Activated T-cell treated with anti-CD3 and anti-CD28 coated beads, Interleukin-2, amount 50 U/mL, for 72 hours (primary cell): ENCODE measurements at regions not wholly inside any gene's neighbourhood (a gene's known extent, or its start where the extent isn't known, plus 50 kb on each side); places are given as distances from the start of the nearest gene placed in this dataset.

Experiments used
- ATAC-seq, 2 donors: fragments of 150-1000 bp; cut with Tn5 transposase; replicated peaks in 1 of 2; 2 replicates each; pipeline ENCODE4 v1.10.0; 2021; ENCODE audit warnings: moderate library complexity in 2 of 2, mild to moderate bottlenecking in 1 of 2
- DNase-seq, 2 donors: peaks; one replicate each; pipeline ENCODE4 v3.0.0; 2021 to 2022; ENCODE audit warnings: mixed read lengths in 1 of 2
- H3K27ac Mint-ChIP-seq: one replicate; pipeline ENCODE4 v1.8.0; 2022; ENCODE audit warnings: mild to moderate bottlenecking, moderate library complexity, mixed read lengths
- H3K27me3 Mint-ChIP-seq: one replicate; pipeline ENCODE4 v1.8.0; 2022; ENCODE audit warnings: low read depth, mixed read lengths
- H3K36me3 Mint-ChIP-seq, 2 donors: one replicate each; pipeline ENCODE4 v1.8.0; 2022; ENCODE audit warnings: mixed read lengths in 2 of 2, mild to moderate bottlenecking in 1 of 2; ENCODE audit not compliant: insufficient read depth in 2 of 2
- H3K4me1 Mint-ChIP-seq: one replicate; pipeline ENCODE4 v1.8.0; 2022; ENCODE audit warnings: low read depth, mixed read lengths
- H3K4me3 Mint-ChIP-seq, 2 donors: one replicate each; pipeline ENCODE4 v1.8.0; 2022; ENCODE audit warnings: mild to moderate bottlenecking in 2 of 2, mixed read lengths in 2 of 2, moderate library complexity in 2 of 2
- H3K9me3 Mint-ChIP-seq, 2 donors: one replicate each; pipeline ENCODE4 v1.8.0; 2022; ENCODE audit warnings: mixed read lengths in 2 of 2

DNA sequence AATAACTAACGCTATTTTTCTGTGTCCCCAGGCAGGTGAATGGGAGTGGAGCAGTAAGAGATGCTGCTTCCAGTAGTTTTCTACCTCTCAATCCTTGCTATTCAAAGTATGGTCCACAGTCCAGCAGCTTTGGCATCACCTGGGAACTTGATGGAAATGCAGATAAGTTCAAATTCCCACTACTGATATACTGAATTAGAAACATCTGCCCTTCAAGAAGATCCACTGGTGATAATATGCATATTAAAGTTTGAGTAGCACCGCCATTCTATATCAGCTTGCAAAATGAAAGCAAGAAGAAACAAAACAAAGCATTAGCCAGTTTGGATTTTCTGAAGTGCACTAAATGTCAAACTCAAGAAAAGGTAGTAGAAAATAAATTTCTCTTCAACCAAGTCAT, 906.2 kb upstream of the PCDH20 start:
- Mint-ChIP-seq H3K36me3 (no peaks in the 10 kb centered on the region), H3K4me3 (no peak overlapping the region), H3K27me3 (no peaks in the 10 kb centered on the region), H3K27ac (no peak overlapping the region), H3K9me3 (no peaks in the 10 kb centered on the region), H3K4me1 (no peaks in the 10 kb centered on the region)
- ATAC-seq (no peak), DNase-seq (no peak)

DNA sequence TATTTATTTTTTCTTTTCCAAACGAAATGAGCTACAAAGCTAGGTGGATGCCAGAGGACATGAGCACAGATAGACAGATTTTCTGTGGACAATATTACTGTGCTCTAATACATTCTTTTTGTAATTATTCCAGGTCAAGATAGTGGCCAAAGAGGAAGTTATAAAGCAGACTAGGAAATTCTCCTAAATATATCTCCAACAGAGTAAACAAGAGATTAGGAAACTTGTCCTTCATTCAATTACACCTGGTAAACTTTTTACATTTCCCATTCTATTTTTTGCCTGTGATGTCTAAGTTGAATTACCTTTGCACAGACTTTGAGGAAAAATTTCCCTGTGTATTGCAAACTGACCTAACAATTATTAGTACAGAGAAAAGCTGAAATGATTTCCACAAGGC, 905.5 kb upstream of the PCDH20 start:
- no peaks in the 10 kb centered on the region for H3K4me1 Mint-ChIP-seq
- H3K4me3 Mint-ChIP-seq, result no peak overlapping the region
- ATAC-seq (no peak), DNase-seq (no peak)
- H3K27me3 Mint-ChIP-seq, result no peaks in the 10 kb centered on the region
- no peak overlapping the region for H3K27ac Mint-ChIP-seq
- no peaks in the 10 kb centered on the region for H3K36me3 Mint-ChIP-seq
- no peaks in the 10 kb centered on the region for H3K9me3 Mint-ChIP-seq

DNA sequence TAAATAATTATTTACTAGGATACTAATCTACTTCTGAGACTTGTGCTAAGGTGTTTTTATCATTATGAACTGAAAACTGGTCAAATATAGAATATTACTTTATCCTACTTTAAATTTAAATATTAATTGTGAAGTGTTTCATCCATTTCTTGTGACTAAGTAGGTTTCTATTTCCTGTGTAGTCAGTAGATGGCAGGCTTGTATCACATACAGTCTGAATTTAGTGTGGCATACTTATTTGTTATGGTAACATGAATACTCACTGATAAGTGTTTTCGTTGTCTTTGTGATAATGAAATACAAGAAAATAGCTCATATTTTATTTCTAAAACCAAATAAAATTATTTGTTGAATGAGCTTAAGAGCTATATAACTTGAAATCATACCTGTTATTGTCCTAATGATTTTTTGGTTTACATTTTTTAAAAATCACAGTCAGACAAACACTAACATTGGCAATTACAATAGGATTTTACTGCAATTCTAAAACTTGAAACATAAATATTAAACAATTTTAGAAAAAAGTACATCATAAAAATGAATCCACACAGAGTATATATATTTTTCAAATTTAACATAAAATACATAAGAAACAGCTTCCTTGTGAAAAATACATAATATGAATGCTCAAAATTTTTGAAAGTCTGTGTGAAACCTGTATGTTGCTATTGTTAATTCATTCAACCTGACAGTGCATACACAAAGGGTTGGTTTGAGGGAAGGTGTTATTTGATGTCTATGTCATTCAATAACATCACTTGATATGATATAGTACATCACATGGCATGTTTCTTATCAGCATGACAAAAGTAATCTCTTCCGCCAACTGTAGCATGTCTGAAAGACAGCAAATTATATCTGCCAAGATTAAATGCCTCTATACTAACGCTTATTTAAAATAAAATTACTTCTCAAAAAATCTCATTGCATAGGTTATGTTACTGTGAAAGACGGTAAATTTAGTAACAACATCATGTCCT, 904.8 kb upstream of the PCDH20 start:
- H3K27me3 Mint-ChIP-seq, result no peaks in the 10 kb centered on the region
- H3K4me3 Mint-ChIP-seq, result no peak overlapping the region
- H3K9me3 Mint-ChIP-seq, result no peaks in the 10 kb centered on the region
- DNase-seq (no peak), ATAC-seq (no peak)
- H3K27ac Mint-ChIP-seq, result no peak overlapping the region
- H3K36me3 Mint-ChIP-seq, result no peaks in the 10 kb centered on the region
- H3K4me1 Mint-ChIP-seq, result no peaks in the 10 kb centered on the region

DNA sequence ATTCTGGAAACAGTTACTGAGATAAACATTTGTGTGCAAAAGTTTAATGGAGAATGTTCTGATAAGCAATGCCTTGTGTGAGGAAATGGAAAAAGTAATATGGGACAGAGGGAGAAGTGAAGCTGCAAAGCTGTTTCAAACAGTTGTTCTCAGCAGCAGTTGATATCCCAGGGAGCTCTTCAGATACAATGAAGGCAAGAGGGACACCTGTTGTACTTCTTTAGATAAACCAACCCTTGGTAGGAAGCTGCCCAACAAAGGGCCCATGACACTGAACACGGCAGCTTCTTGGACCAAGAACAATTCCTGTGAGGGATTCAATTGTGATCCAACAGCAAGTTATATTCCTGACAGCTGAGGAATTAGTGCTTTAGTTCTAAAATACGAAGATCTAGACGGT, 894.3 kb upstream of the PCDH20 start:
- H3K27me3 Mint-ChIP-seq, result no peaks in the 10 kb centered on the region
- no peaks in the 10 kb centered on the region for H3K4me1 Mint-ChIP-seq
- ATAC-seq, result no peak
- peaks cover 4% of the 10 kb centered on the region in 2 donors for H3K9me3 Mint-ChIP-seq
- DNase-seq, result no peak
- H3K36me3 Mint-ChIP-seq, result peaks cover 0 to 2% of the 10 kb centered on the region in 2 donors
- no peak overlapping the region for H3K27ac Mint-ChIP-seq
- H3K4me3 Mint-ChIP-seq, result no peak overlapping the region

DNA sequence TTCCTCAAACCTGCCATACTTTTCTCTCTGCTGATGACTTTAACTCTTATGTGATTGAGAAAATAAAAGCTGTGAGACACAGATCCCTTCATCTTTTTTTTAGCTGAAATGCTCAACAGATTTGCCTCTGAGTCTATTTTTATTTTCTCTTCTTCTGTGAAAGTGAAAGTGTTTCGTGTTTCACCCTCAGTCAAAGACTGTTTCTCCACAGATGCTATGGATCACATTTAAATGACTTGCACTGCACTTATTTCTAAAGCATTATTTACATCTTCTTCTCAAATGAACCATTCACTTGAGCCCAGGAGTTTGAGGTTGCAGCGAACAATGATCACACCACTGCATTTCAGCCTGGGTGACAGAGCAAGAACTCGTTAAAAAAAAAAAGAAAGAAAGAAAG, 890.1 kb upstream of the PCDH20 start:
- Mint-ChIP-seq H3K9me3 (peaks cover 2 to 3% of the 10 kb centered on the region in 2 donors), H3K27me3 (no peaks in the 10 kb centered on the region), H3K4me1 (no peaks in the 10 kb centered on the region), H3K27ac (no peak overlapping the region), H3K4me3 (no peak overlapping the region), H3K36me3 (no peaks in the 10 kb centered on the region)
- DNase-seq (no peak), ATAC-seq (no peak)

DNA sequence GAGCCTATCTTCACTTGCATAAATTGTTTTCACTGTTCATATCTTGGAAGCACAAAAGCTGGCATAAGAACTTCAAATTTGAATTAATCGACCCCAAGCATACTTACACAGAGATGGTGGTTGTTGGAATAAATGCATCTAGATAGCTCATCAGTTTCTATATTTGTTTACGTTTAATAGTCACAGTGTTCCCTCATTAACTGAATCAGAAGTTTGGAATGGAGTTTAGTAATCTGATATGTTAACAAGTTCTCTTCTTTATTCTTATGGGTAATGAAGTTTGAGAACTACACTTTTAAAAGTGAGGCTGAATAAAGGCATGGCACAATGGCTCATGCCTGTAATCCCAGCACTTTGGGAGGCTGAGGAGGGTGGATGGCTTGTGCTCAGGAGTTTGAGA, 886.7 kb upstream of the PCDH20 start:
- DNase-seq (no peak), ATAC-seq (no peak)
- Mint-ChIP-seq H3K36me3 (no peaks in the 10 kb centered on the region), H3K9me3 (peaks cover 2 to 3% of the 10 kb centered on the region in 2 donors), H3K4me3 (no peak overlapping the region), H3K27ac (no peak overlapping the region), H3K27me3 (no peaks in the 10 kb centered on the region), H3K4me1 (no peaks in the 10 kb centered on the region)

DNA sequence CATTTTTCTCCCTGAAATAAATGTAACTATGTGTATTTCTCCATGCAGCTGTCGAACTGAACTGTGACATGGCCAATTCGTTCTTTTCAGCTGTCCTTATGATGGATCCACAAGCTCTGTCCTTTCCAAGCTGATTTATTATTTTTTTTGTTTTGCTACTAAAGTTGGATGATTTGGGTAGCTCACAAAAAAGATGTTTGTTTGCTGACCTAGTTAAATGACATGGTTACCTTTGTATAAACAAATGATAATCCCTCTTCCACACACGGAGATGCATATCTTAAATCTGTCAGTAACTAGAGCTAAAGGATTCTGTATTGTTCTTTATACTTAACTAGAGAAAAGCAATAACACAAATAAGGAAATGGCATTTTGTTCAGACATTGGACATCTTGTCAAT, 884.3 kb upstream of the PCDH20 start:
- Mint-ChIP-seq H3K9me3 (no peaks in the 10 kb centered on the region), H3K27ac (no peak overlapping the region), H3K36me3 (no peaks in the 10 kb centered on the region), H3K4me1 (no peaks in the 10 kb centered on the region), H3K27me3 (no peaks in the 10 kb centered on the region), H3K4me3 (no peak overlapping the region)
- ATAC-seq, result no peak
- DNase-seq, result no peak

DNA sequence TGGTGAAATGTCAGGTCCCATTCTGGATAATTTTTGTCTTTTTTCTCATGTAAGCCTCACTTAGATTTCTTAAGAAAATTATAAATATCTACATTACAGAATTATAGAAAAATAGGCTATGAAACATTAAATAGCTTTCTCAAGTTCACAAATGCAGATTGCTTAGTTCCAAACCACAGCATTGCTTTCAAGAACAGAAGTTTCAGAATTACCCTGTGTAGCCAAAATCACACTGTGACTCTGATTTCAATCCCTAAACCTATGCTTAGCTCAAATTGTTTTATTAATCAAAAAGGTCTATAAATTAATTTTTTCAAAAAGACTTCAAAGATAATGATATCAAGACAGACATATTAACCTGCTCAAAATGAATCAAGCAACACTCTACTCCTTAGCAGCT, 881.2 kb upstream of the PCDH20 start:
- DNase-seq (no peak), ATAC-seq (no peak)
- H3K27ac Mint-ChIP-seq, result no peak overlapping the region
- no peaks in the 10 kb centered on the region for H3K36me3 Mint-ChIP-seq
- no peak overlapping the region for H3K4me3 Mint-ChIP-seq
- peaks cover 2% of the 10 kb centered on the region in 2 donors for H3K9me3 Mint-ChIP-seq
- no peaks in the 10 kb centered on the region for H3K27me3 Mint-ChIP-seq
- H3K4me1 Mint-ChIP-seq, result no peaks in the 10 kb centered on the region

DNA sequence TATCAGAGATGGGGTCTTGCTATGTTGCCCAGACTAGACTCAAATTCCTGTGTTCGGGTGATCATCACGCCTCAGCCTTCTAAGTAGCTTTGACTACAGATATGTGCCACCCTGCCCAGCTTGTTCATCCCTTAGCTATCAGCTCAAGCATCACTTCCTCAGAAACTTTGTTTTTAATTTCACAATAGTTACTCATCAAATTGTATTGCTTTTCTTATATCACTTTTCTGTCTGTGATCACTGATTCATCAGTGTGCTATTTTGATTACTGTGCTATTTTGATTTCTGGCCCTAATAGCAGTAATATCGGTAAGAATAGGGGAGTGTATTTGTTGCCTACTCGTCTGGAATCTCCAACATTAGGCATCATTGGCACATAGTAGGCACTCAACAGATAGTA, 878.6 kb upstream of the PCDH20 start:
- peaks cover 5 to 6% of the 10 kb centered on the region in 2 donors for H3K9me3 Mint-ChIP-seq
- no peak overlapping the region for H3K27ac Mint-ChIP-seq
- no peaks in the 10 kb centered on the region for H3K4me1 Mint-ChIP-seq
- no peak for DNase-seq
- H3K27me3 Mint-ChIP-seq, result no peaks in the 10 kb centered on the region
- no peaks in the 10 kb centered on the region for H3K36me3 Mint-ChIP-seq
- H3K4me3 Mint-ChIP-seq, result no peak overlapping the region
- no peak for ATAC-seq

DNA sequence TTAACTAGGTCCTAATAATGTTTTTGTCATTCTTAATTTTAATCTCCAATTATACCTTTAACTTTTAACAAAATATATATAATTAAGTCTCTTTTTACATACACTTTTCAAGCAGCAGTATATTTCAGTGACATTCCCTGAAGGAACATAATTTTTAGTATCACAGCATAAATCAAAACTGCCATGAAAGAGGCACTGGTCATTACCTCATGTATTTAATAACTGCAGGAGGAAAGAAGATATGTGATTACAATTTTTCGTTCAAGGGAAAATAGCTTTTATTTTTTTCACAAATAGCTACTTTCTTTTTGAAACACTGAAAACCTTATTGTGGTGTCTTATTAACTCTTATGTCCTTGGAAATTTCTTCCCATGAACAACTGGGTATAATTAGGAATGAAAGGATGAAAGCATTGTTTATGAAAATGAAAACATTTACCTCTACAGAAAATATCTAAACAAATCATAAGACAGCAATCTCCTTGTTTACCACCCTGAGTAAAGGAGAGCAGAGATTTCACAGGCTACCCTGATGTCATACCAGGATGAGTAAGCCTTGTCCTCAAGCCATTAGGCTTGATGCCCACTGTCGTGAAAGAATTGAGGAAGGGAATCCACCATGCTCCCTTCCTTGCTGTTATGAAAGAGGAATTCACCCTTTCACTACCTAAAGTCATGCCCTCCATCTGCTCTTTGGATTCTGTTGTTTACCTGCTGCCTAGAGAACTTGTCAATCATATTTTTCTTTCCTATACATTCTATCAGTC, 877.2 kb upstream of the PCDH20 start:
- peaks cover 0 to under 1% of the 10 kb centered on the region in 2 donors for H3K36me3 Mint-ChIP-seq
- no peak overlapping the region for H3K27ac Mint-ChIP-seq
- peaks cover 6% of the 10 kb centered on the region in 2 donors for H3K9me3 Mint-ChIP-seq
- no peaks in the 10 kb centered on the region for H3K27me3 Mint-ChIP-seq
- DNase-seq (no peak), ATAC-seq (no peak)
- H3K4me3 Mint-ChIP-seq, result no peak overlapping the region
- no peaks in the 10 kb centered on the region for H3K4me1 Mint-ChIP-seq

DNA sequence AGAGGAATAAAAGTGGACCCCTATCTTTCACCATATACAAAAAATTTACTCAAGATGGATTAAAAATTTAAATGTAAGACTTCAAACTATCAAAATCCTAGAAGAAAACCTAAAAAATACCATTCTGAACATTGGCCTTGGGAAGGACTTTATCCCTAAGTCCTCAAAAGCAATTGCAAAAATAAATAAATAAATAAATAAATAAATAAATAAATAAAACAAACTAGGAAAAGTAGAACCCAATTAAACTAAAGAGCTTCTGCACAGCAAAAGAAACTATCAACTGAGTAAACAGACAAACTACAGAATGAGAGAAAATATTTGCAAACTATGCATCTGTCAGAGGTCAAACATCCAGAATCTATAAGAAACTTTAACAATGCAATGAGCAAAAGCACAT, 874.9 kb upstream of the PCDH20 start:
- DNase-seq, result no peak
- Mint-ChIP-seq H3K4me3 (no peak overlapping the region), H3K4me1 (no peaks in the 10 kb centered on the region), H3K27me3 (no peaks in the 10 kb centered on the region), H3K9me3 (peaks cover 6 to 9% of the 10 kb centered on the region in 2 donors), H3K36me3 (peaks cover 0 to 1% of the 10 kb centered on the region in 2 donors), H3K27ac (no peak overlapping the region)
- no peak for ATAC-seq

DNA sequence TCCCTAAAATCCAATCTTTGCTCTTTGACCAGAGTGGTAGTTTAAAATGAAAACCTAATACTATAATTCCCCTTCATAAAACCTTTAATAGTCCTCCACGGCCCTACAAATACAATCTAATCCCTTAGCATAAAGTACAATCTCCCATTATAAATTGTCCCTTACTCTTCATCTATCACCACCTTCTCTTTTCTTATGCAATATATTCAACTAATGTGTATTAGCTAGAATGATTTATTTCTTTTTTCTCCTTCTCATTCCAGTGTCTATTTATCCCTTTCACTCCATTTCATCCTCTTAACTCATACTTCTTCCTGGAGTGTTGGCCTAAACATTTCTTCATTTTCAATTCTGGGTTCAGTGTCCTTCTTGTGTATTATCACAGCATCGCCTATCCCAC, 872.1 kb upstream of the PCDH20 start:
- H3K36me3 Mint-ChIP-seq, result peaks cover 0 to 1% of the 10 kb centered on the region in 2 donors
- no peaks in the 10 kb centered on the region for H3K4me1 Mint-ChIP-seq
- DNase-seq (no peak), ATAC-seq (no peak)
- H3K27ac Mint-ChIP-seq, result no peak overlapping the region
- peaks cover 4 to 7% of the 10 kb centered on the region in 2 donors for H3K9me3 Mint-ChIP-seq
- no peaks in the 10 kb centered on the region for H3K27me3 Mint-ChIP-seq
- H3K4me3 Mint-ChIP-seq, result no peak overlapping the region

DNA sequence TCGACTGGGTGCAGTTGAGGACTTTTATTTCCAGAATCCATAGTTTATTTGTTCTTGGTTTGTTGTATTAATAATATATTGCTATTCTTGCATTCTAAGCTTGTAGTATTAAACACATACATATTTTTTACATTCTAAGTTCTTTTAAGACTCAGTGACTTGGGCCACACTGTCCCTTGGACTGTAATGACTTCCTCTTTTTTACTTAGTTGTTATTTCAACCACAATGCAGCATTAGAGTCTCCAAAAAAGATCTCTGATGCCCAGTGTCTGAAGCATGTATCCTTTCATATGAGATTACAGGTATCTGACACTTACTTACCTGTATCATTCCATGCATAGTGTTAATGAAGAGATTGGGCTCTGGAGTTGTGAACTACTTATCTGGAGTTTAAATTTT, 864.9 kb upstream of the PCDH20 start:
- Mint-ChIP-seq H3K9me3 (peaks cover 1 to 7% of the 10 kb centered on the region in 2 donors), H3K27ac (no peak overlapping the region), H3K4me3 (no peak overlapping the region), H3K36me3 (no peaks in the 10 kb centered on the region), H3K4me1 (no peaks in the 10 kb centered on the region), H3K27me3 (no peaks in the 10 kb centered on the region)
- DNase-seq (no peak), ATAC-seq (no peak)
